Gastrocnemius medialis (tissue), 4 donors: ENCODE measurements at regions not wholly inside any gene's neighbourhood (a gene's known extent, or its start where the extent isn't known, plus 50 kb on each side); places are given as distances from the start of the nearest gene placed in this dataset.

Experiments
- ATAC-seq, 2 donors: fragments of 150-250 bp; one replicate each; pipeline ENCODE4 v1.9.1; 2016
- DNase-seq, 2 donors: peaks; one replicate each; pipeline ENCODE4 v3.0.0-alpha.2; 2019
- H3K27ac ChIP-seq, 4 donors: fragments of 200-600 bp; sonication (generic); 1 replicate in 1 of 4; 2 replicates in 3 of 4; pipeline ENCODE4 v1.5.1; 2016 to 2018; ENCODE audit warnings: mild to moderate bottlenecking in 2 of 4, moderate library complexity in 1 of 4
- H3K27me3 ChIP-seq, 3 donors: fragments of 200-600 bp; sonication (generic) in 2 of 3; 1 replicate in 1 of 3; 2 replicates in 2 of 3; pipeline versions ENCODE4 v1.5.1 to v1.6.0; 2016 to 2019; ENCODE audit warnings: mild to moderate bottlenecking in 1 of 3, moderate library complexity in 1 of 3
- H3K36me3 ChIP-seq, 2 donors: fragments of 200-600 bp; sonication (generic) in 1 of 2; one replicate each; pipeline ENCODE4 v1.5.1; 2017 to 2018
- H3K4me1 ChIP-seq, 2 donors: fragments of 200-600 bp; sonication (generic) in 1 of 2; one replicate each; pipeline ENCODE4 v1.5.1; 2016 to 2017; ENCODE audit warnings: mild to moderate bottlenecking in 2 of 2
- H3K4me3 ChIP-seq, 4 donors: fragments of 200-600 bp; sonication (generic) in 3 of 4; 1 replicate in 1 of 4; 2 replicates in 3 of 4; pipeline ENCODE4 v1.5.1; 2016 to 2019; ENCODE audit warnings: mild to moderate bottlenecking in 2 of 4
- H3K9me3 ChIP-seq, 3 donors: fragments of 200-600 bp; sonication (generic) in 2 of 3; 1 replicate in 1 of 3; 2 replicates in 2 of 3; pipeline ENCODE4 v1.5.1; 2016 to 2019
- CTCF ChIP-seq, 5 experiments: fragments of 450-650 bp in 3 of 5; fragments of 200-600 bp in 2 of 5; sonication (generic) in 2 of 5; IDR thresholded peaks in 4 of 5; conservative IDR thresholded peaks in 1 of 5; 1 replicate in 4 of 5; 2 replicates in 1 of 5; pipeline ENCODE4 v1.5.1; 2016 to 2019; ENCODE audit warnings: antibody characterized with exemption in 5 of 5, mild to moderate bottlenecking in 3 of 5, moderate library complexity in 3 of 5
- POLR2A ChIP-seq, 2 donors: fragments of 450-650 bp; IDR thresholded peaks; one replicate each; pipeline ENCODE4 v1.6.1; 2017; ENCODE audit warnings: antibody characterized with exemption in 2 of 2, mild to moderate bottlenecking in 2 of 2, moderate library complexity in 2 of 2
- in situ Hi-C, 4 donors: fragments of 200-750 bp; cut with MboI; loops; one replicate each; pipeline versions ENCODE4 v1.15.0 to v1.8.0; 2017; ENCODE audit warnings: low sequenced_read_pairs in 4 of 4
- intact Hi-C: fragments of 100-400 bp; cut with DNase I; formaldehyde crosslinking; loops from one replicate; pipeline ENCODE4 v1.15.1; 2023; ENCODE audit warnings: low total_unique reads

GRCh38 chr9:117574099-117574498, 130.1 kb upstream of the TLR4 start:
- no peak for ATAC-seq
- no peak overlapping the region for H3K27ac ChIP-seq
- intact Hi-C loops (no loop called here), in situ Hi-C loops (no loop called here)
- H3K9me3 ChIP-seq = no peaks in the 10 kb centered on the region
- no peak for DNase-seq
- H3K4me1 ChIP-seq = no peaks in the 10 kb centered on the region
- TF ChIP-seq CTCF (IDR thresholded peaks at IDR 0.05 in 4 of 5, conservative IDR thresholded peaks at IDR 0.05 in 1 of 5) = no peak
- TF ChIP-seq POLR2A (IDR thresholded peaks at IDR 0.05) = no peak
- H3K36me3 ChIP-seq = no peaks in the 10 kb centered on the region
- H3K4me3 ChIP-seq = no peak overlapping the region
- no peaks in the 10 kb centered on the region for H3K27me3 ChIP-seq

GRCh38 chr9:117564839-117565238, 139.4 kb upstream of the TLR4 start:
- intact Hi-C loops = no loop called here
- Histone ChIP-seq H3K4me1 (no peaks in the 10 kb centered on the region), H3K27ac (no peak overlapping the region), H3K27me3 (no peaks in the 10 kb centered on the region), H3K9me3 (no peaks in the 10 kb centered on the region), H3K36me3 (no peaks in the 10 kb centered on the region), H3K4me3 (no peak overlapping the region)
- no peak for TF ChIP-seq CTCF (IDR thresholded peaks at IDR 0.05 in 4 of 5, conservative IDR thresholded peaks at IDR 0.05 in 1 of 5)
- TF ChIP-seq POLR2A (IDR thresholded peaks at IDR 0.05) = no peak
- no peak for DNase-seq
- ATAC-seq = no peak
- in situ Hi-C loops = no loop called here

- no peaks in the 10 kb centered on the region for H3K36me3 ChIP-seq
- DNase-seq (no peak), ATAC-seq (no peak)
- no peak overlapping the region for H3K27ac ChIP-seq
- TF ChIP-seq CTCF (IDR thresholded peaks at IDR 0.05 in 4 of 5, conservative IDR thresholded peaks at IDR 0.05 in 1 of 5) = no peak
- no peak for TF ChIP-seq POLR2A (IDR thresholded peaks at IDR 0.05)
- no peaks in the 10 kb centered on the region for H3K27me3 ChIP-seq
- no peaks in the 10 kb centered on the region for H3K9me3 ChIP-seq
- in situ Hi-C loops (no loop called here), intact Hi-C loops (no loop called here)
- no peaks in the 10 kb centered on the region for H3K4me1 ChIP-seq
- no peak overlapping the region for H3K4me3 ChIP-seq
Observed at GRCh38 chr9:117561761-117562160, 142.4 kb upstream of the TLR4 start.

GRCh38 chr9:117555964-117556629, 141.2 kb upstream of the ASTN2 start:
- in situ Hi-C loops (no loop called here), intact Hi-C loops (no loop called here)
- Histone ChIP-seq H3K4me3 (no peak overlapping the region), H3K27ac (no peak overlapping the region), H3K4me1 (no peaks in the 10 kb centered on the region), H3K27me3 (no peaks in the 10 kb centered on the region), H3K9me3 (no peaks in the 10 kb centered on the region), H3K36me3 (no peaks in the 10 kb centered on the region)
- no peak for TF ChIP-seq POLR2A (IDR thresholded peaks at IDR 0.05)
- TF ChIP-seq CTCF (IDR thresholded peaks at IDR 0.05 in 4 of 5, conservative IDR thresholded peaks at IDR 0.05 in 1 of 5) = peak in 1 of 5 experiments; percentile 30
- DNase-seq = no peak
- no peak for ATAC-seq

- in situ Hi-C loops = no loop called here
Observed at GRCh38 chr9:117552811-117553210, 138.0 kb upstream of the ASTN2 start.

More at GRCh38 chr9:117552811-117553210, 138.0 kb upstream of the ASTN2 start:
- intact Hi-C loops = no loop called here
- Histone ChIP-seq H3K27ac (no peak overlapping the region), H3K27me3 (no peaks in the 10 kb centered on the region), H3K4me3 (no peak overlapping the region), H3K4me1 (no peaks in the 10 kb centered on the region), H3K36me3 (no peaks in the 10 kb centered on the region), H3K9me3 (no peaks in the 10 kb centered on the region)
- no peak for DNase-seq
- no peak for TF ChIP-seq POLR2A (IDR thresholded peaks at IDR 0.05)
- TF ChIP-seq CTCF (IDR thresholded peaks at IDR 0.05 in 4 of 5, conservative IDR thresholded peaks at IDR 0.05 in 1 of 5) = no peak
- ATAC-seq = no peak
